ENCODE measurements at regions not wholly inside any gene's neighbourhood (a gene's known extent, or its start where the extent isn't known, plus 50 kb on each side); places are given as distances from the start of the nearest gene placed in this dataset.

DNA sequence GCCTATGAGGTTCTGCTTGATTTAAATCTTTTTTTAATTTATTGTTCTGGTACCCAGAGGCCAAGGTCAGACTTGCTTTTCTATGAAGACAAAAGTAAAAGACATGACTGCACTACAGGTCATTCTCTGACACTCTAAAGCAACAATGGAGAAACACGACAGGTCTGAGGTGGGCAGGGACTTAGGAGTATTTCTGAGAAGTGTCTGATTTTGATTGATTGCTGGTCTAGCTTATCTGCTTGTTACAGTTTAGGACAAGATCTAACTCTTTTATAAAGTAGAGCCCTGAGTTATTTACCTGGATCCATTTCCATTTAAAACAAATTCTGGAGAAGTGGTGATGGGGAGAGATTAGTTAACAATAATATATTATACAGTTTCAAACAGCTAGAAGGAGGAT lies 115.2 kb upstream of the STT3B start:
- TF ChIP-seq CTCF (conservative IDR thresholded peaks at IDR 0.05; ENCODE audit: low read length) (no peak), EZH2phosphoT487 (IDR thresholded peaks at IDR 0.05; ENCODE audit: borderline replicate concordance) (no peak)

All from Loucy (cell line).